ENCODE measurements at regions not wholly inside any gene's neighbourhood (a gene's known extent, or its start where the extent isn't known, plus 50 kb on each side); places are given as distances from the start of the nearest gene placed in this dataset.

DNA sequence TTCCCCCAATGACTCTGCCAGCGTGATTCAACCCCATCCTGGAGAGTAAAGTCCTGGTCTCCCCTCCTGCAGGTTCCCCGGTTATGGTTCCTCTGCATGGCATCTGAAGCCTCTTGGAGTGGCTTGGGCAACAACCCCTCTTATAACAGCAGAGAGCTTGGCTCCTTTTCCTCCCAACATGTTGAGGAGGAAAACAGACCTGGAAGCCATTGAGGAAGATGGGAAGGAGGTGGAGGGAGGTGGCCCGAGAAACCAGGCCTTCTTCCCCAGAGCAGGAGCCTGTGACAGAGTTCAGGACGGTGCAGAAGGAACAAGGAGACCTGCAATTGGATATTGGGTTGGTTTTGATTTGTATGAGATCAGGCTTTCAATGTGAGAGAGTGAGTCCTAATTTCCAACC, 184.0 kb upstream of the ADCY1 start:
- DNase-seq (ENCODE audit: low read depth): no peak
- in situ Hi-C loops (cut with HindIII; ENCODE audit: low pct_unique_long_range_greater_than_20kb, low sequenced_read_pairs): no loop called here

DNA sequence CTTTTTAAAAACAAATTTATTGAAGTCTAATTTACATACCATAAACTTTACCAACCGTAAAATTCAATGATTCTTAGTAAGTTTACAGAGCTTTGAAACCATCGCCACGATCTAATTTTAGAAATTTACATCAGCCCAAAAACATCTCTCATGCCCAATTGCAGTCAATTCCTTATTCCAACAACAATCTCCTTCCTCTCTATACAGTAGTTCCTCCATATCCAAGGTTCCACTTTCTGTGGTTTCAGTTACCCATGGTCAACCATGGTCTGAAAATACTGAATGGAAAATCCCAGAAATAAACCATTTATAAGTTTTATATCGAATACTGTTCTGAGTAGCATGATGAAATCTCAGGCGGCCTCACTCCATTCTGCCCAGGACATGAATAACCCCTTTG, 183.4 kb upstream of the ADCY1 start:
- in situ Hi-C loops (cut with HindIII; ENCODE audit: low pct_unique_long_range_greater_than_20kb, low sequenced_read_pairs): no loop called here
- DNase-seq (ENCODE audit: low read depth): no peak

DNA sequence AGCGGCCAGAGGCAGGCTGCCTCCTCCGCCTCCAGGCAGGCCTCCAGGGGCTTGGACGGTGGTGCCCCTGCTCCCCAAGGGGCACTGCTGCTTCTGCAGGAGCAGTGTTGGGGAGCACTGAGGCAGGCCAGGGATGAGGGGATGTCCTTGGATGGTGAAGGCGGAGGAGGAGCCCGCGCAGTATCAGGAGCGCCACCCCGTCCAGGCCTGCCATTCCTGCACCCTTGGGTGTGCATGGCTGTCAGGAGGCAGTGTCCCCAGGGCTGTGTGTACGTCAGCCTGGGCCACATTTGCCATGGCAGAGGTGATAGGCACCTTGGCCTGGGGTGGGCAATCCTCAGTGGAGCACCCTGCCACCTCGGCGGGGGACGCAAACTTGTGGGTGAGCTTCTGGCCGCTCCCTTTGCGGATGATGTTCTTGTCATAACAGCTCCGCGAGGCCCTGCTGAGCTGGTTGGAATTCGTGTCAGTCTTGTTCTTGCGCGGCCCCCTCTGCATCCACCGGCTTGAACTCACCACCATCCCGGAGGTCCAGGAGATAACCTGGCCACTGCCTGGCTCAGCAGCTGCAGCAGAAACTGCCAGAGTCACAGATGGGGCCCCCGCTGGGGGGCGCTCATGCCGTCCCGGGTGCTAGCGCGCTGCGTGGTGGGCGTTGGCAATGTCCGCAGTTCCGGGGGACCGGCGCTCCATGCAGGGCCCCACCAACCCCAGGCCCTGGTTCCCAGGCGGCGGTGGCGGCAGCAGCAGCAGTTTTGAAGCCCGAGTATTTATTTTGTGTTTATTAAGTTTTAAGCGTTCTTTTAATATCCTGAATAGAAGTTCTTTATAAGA, 182.3 kb upstream of the ADCY1 start:
- DNase-seq (ENCODE audit: low read depth): no peak
- in situ Hi-C loops (cut with HindIII; ENCODE audit: low pct_unique_long_range_greater_than_20kb, low sequenced_read_pairs): no loop called here

DNA sequence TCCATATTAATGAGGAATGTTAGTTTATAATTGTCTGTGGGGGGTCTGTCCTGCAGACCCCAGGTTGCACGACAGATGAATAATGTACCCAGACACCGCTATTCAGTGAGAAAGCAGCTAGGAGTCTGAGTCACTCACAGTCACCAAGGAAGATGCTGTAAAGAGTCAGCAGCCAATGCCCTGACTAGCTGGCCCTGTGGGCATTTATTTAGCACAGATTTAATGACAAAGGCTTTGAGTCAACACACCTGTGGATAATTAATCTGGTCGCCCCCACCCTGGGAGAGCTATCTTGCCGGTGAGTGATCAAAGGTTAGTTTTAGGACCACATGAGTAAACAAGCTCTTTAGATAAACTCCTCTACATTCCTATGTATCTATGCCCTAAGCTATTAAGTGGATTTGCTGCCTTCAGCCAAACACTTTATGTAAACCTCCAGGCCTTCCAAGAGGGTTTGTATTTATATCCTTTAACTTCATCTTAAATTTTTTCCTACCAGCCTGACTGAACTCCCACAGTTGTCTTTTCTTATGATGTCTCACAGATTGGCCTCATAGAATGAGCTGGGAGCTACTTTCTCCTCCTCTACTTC, 180.0 kb upstream of the ADCY1 start:
- no peak for DNase-seq (ENCODE audit: low read depth)
- in situ Hi-C loops (cut with HindIII; ENCODE audit: low pct_unique_long_range_greater_than_20kb, low sequenced_read_pairs): no loop called here

DNA sequence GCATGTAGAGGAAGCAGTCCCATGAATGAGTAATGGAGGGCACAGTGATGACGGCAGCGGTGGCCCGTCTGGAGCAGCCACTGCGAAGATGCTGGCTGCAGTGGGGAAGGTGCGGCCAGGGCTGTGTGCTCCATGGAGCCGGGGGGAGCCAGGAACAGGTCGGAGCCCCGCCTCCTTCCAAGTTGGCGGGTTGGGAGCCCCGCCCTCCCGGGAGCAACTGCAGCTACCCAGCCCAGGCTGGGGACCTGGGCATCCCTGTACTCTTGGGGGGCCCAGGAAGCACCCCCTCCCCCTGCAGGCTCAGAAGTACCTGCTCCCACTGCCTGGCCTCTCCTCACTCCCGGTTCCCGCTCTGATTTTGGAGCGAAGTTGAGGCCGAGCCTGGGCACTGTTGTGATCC, 175.1 kb upstream of the ADCY1 start:
- in situ Hi-C loops (cut with HindIII; ENCODE audit: low pct_unique_long_range_greater_than_20kb, low sequenced_read_pairs): no loop called here
- no peak for DNase-seq (ENCODE audit: low read depth)

DNA sequence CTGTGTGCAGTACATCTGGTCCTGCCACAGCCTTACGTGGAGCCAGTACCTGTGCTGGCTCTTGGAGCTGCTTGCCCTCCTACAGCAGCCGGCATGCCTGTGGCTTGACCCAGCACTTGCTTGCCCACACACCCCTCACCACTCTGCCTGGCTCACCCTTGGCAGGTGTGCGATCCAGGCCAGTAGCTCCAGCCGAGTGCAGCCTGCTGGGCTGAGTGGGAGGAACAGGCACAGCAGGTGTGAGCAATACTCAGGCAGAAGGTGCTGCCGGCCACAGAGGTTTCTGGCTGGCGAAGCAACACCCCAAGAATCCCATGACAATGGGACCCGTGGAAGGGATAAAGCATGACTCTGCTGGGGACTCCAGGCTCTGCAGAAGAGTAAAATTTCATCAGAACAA, 173.5 kb upstream of the ADCY1 start:
- no peak for DNase-seq (ENCODE audit: low read depth)
- in situ Hi-C loops (cut with HindIII; ENCODE audit: low pct_unique_long_range_greater_than_20kb, low sequenced_read_pairs): no loop called here

DNA sequence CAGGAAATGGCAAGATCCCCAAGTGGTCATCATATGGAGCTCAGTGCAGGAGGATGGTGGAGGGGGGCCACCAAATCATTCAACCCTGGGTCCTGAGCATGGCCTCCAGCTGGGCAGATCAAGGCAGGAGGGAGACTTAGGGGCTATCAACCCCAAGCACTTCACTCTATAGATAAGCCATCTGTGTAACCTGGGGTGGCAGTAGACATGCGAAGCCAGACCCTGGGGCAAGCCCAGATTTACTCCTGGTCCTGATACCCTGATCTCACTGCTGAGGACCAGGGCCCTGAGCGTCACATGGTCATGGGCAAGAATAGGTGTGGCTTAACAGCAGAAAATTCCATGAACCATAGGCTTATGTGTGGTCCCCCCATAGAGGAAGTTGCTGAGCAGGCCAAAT, 173.0 kb upstream of the ADCY1 start:
- DNase-seq (ENCODE audit: low read depth): no peak
- in situ Hi-C loops (cut with HindIII; ENCODE audit: low pct_unique_long_range_greater_than_20kb, low sequenced_read_pairs): no loop called here

DNA sequence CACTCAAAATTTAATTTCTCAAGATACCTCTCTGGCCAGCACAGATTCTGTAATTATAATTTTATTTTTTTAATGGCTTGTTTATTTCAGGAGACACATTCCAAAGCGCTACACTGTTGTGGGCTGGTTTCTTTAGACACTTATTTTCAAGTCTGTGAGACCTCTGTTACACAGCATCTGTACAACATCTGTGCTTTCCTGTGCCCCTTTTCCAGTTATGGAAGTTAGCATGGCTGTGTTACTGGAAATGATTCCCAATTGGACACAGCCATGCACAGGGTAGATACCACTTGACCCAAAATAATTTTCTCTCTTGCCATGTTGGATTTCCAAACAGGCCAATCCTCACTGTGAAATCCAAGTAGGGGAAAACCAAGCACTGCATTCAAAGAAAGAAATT, 172.3 kb upstream of the ADCY1 start:
- no peak for DNase-seq (ENCODE audit: low read depth)
- in situ Hi-C loops (cut with HindIII; ENCODE audit: low pct_unique_long_range_greater_than_20kb, low sequenced_read_pairs): no loop called here

DNA sequence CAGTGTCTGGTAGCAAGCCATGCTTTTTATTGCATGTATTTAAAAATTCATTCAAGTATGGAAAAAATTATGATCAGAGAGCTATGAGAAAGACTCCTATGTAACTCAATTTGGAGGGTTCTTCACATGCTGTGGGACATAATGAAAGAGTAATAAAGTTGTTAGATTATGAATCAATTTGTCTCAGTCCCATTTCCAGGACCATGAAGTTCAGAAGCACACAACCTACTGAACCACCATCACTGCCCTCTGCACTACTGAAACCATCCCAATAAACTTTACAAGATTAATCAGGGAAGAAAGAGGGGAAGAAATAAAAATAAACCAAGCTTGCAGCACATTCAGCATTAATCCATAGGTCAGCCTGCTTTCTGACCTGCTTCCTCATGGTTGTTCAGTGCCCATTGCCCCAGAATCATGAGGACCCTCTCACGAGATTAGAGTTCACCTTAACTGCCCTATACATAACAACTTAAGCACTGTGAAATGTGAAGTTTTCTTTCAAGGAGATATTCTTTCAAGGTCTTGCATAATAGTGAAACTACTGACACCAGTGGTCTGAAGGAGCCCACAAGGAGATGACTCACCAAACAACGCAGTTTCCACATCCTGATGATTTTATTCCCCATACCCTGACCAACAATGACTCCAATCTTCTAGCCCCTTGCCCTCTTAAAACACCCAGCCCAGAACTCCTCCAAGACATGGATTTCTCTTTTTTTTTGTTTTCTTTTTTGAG, 171.5 kb upstream of the ADCY1 start:
- no peak for DNase-seq (ENCODE audit: low read depth)
- in situ Hi-C loops (cut with HindIII; ENCODE audit: low pct_unique_long_range_greater_than_20kb, low sequenced_read_pairs): no loop called here

DNA sequence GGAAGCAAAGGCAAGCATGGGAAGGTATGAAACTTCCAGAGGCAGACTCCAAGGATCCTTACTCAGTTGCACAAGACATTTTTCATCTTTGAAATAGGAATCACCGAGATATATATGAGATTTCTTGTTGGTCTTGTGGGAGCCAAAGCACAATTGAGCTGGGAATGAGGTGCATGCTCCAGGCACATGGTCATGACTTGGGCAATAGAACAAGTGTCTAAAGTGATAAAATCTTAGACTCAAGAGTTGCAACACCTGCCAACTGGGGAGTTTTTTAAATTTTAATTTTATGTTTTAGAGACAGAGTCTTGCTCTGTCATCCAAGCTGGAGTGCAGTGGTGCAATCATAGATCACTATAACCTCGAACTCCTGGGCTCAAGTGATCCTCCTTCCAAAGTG, 169.5 kb upstream of the ADCY1 start:
- no peak for DNase-seq (ENCODE audit: low read depth)
- in situ Hi-C loops (cut with HindIII; ENCODE audit: low pct_unique_long_range_greater_than_20kb, low sequenced_read_pairs): no loop called here

DNA sequence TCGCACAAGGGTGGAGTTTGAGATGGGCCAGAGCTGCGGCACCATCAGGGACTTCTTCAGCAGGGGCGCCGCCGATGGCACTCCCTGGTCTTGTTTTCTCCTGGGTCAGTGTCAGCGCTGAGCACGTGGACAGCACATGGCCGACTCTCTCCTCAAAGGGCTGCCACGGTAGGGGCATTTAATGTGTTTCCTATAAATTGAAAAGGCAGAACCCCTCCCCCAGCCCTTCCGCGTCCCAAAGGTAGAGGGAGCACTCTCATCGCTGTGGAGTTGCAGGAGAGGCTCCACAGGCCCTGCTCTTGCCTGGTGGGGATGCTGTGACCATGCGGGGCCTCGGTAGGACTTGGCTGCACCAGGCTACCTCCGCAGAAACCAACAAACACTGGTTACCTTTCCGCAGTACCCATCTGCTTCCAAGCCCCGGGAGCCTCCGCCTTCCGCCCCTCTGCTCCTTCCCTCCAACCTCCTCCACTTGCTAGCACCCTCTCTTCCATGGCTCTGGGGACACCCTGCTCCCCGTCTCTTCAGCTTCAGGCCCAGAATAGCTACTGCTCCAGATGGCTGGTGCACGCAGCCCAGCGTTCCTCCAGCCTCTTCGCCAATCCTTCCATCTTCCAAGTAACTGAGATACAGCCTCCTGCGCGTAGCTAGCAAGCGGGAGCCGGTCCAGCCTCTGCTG, 166.3 kb upstream of the ADCY1 start:
- in situ Hi-C loops (cut with HindIII; ENCODE audit: low pct_unique_long_range_greater_than_20kb, low sequenced_read_pairs): no loop called here
- DNase-seq (ENCODE audit: low read depth): no peak

DNA sequence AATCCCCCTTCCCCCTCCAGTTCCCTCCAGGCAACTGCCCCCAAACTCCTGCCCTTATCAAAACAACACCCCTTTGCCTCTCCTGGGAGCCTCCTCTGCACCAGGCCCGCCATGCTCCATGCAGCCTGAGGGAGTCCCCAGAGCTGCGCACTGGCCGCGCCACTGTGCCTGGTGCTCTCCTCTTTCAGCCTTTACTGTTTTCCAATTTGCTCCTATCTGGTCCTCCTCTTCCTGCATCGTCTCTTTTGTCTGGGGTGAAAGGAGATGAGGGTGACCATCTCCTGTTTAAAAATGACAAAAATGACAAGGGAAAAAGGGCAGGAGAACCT, 165.8 kb upstream of the ADCY1 start:
- no peak for DNase-seq (ENCODE audit: low read depth)
- in situ Hi-C loops (cut with HindIII; ENCODE audit: low pct_unique_long_range_greater_than_20kb, low sequenced_read_pairs): no loop called here

DNA sequence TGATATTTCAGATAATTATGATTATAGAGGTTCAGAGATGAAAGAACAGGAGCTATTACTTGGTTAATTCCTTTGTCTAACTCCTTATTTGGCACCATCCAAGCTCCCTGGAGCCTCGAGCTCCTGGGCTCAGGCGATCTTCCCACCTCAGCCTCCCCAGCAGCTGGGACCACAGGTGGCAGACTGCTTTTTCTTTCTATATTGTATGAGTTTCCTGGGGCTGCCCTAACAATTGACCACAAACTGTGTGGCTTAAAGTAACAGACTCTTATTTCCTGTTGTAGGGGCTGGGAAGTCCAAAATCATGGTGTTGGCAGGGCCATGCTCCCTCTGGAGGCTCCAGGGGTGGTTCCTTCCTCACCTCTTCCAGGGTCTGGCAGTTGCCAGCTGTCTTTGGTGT, 163.3 kb upstream of the ADCY1 start:
- no peak for DNase-seq (ENCODE audit: low read depth)
- in situ Hi-C loops (cut with HindIII; ENCODE audit: low pct_unique_long_range_greater_than_20kb, low sequenced_read_pairs): no loop called here

DNA sequence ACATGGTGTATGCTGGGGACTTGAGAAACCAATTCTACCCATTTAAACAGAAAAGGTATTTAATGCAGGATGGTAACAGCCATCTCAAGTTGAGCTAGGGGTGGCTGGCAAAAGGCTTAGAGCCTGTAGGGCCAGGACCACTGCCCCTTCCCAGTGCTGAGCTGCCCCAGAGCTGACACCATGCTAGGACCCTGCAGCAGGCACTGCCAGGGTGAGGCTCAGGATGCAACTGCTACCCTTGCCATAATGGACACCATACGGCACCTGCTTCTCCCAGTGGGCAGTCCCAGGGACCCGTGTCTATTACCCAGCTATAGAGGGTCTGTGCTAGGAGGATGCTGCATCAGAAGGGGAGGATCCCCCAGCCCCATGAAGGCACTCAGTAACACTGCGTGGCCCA, 160.7 kb upstream of the ADCY1 start:
- in situ Hi-C loops (cut with HindIII; ENCODE audit: low pct_unique_long_range_greater_than_20kb, low sequenced_read_pairs): no loop called here
- DNase-seq (ENCODE audit: low read depth): no peak

DNA sequence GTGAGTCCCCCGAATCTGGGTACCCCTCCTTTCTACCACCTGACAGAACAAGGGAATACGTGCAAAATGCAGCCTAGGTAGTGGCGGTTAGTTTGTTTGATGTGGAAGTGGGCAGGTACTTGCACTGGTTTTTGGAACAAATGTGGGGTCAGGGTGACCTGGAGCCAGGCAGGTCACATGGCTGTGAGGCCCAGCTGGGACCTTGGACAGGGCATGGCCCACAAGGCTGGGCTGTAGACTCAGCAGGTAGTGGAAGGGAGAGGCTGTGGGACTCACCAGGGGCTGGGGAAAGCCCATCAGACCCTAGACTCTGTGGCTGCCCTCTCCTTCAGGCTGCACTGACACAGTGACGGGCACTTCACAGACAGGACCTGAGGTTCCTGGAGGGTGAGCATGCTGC, 159.9 kb upstream of the ADCY1 start:
- in situ Hi-C loops (cut with HindIII; ENCODE audit: low pct_unique_long_range_greater_than_20kb, low sequenced_read_pairs): no loop called here
- DNase-seq (ENCODE audit: low read depth): no peak

DNA sequence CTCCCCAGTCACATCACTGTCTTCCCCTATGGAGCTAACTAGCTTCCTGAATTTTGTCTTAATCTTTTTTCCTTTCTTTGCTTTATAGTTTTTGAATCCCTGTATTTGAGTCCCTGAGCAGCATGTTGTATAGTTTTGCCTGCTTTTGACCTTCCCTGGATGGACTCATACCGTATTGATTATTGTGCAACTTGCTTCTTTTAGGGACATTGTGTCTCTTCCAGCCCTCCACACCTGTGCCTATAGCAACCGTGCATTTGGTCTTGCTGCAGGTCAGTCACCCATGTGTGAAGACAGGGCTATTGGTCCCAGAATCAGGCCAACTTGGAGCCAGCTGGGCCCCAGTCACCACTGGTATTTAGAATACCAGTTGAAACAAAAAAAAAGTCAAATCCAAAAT, 158.9 kb upstream of the ADCY1 start:
- no peak for DNase-seq (ENCODE audit: low read depth)
- in situ Hi-C loops (cut with HindIII; ENCODE audit: low pct_unique_long_range_greater_than_20kb, low sequenced_read_pairs): no loop called here

DNA sequence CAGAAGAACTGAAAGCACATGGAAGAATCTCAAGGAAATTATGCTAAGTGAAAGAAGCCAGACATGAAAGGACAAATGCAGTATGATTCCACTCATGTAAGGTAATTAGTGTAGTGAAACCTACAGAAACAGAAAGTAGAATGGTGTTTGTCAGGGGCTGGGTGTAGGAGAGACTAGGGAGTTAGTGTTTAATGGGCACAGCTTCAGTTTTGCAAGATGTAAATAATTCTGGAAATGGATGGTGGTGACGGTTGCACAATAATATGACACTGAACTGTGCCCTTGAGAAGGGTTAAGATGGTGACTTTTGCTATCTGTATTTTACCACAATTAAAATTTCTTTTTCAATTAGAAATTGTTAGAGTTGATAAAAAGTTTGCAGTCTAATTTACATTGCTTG, 157.3 kb upstream of the ADCY1 start:
- no peak for DNase-seq (ENCODE audit: low read depth)
- in situ Hi-C loops (cut with HindIII; ENCODE audit: low pct_unique_long_range_greater_than_20kb, low sequenced_read_pairs): no loop called here

DNA sequence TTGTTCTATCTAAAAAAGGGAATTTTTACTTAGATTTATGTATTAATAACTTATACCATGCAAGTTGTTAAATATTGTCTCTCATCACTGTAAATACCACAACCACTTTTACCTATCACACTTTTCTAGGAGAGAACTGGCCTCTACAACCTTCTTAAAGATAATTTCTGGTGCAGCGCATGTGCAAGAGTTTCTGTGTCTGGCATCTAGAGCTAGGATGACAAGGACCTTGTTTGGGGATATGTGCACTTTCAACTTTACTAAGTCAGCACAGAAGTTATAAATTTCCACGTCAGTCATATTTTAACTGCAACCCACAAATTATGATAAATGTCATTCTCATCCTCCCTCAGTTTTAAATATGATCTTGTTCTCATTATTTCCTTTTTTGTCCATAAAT, 156.9 kb upstream of the ADCY1 start:
- in situ Hi-C loops (cut with HindIII; ENCODE audit: low pct_unique_long_range_greater_than_20kb, low sequenced_read_pairs): no loop called here

DNA sequence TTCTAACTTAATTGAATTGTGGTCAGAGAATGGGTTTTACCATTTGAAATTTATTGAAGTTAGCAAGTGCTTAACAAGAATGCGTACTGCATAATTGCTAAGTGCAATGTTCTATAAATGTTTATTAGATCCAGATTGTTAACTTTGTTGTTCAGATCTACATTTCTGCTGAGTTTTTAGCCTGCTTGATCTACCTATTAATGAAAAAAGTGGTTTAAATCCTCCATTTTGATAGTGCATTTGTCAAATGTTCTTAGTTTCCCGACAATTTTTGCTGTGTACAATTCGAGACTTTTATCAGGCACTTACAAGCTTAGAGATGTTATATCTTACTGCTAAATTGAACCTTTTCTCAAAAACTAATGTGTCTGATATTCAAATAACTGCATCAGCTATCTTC, 156.4 kb upstream of the ADCY1 start:
- in situ Hi-C loops (cut with HindIII; ENCODE audit: low pct_unique_long_range_greater_than_20kb, low sequenced_read_pairs): no loop called here
- DNase-seq (ENCODE audit: low read depth): no peak

More for the DNA sequence above, 156.9 kb upstream of the ADCY1 start:
- DNase-seq (ENCODE audit: low read depth): no peak

All from Caki2 (cell line).